ENCODE measurements at regions not wholly inside any gene's neighbourhood (a gene's known extent, or its start where the extent isn't known, plus 50 kb on each side); places are given as distances from the start of the nearest gene placed in this dataset.
"Not testable (repeated sequence)": the region's sequence is repeated elsewhere in the genome, so short reads cannot be mapped to it uniquely, and the experiment has no call there.

DNA sequence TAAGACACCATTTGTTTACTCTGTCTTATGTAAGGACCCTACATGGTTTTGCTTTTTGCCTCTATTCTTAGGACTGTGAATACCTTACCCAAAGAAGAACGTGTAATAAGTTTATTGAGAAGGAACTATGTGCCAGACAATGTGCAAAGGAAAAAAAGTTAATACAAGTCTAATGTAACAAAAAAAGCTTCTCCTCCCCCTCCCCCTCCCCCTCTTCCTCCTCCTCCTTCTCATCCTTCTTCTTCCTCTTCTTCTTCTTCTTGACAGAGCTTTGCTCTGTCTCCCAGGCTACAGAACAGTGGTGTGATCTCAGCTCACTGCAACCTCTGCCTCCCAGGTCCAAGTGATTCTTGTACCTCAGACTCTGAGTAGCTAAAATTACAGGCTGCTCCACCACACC lies 50.9 kb upstream of the MITF start:
- no peak for DNase-seq (ENCODE audit: low read depth in 4 of 4, low spot score in 1 of 4)

- no peak for DNase-seq (ENCODE audit: low read depth in 4 of 4, low spot score in 1 of 4)
These were observed 51.6 kb upstream of the MITF start for GRCh38 chr3:69687641-69688040.

GRCh38 chr3:69686056-69686455 lies 53.2 kb upstream of the MITF start:
- DNase-seq (ENCODE audit: low read depth in 4 of 4, low spot score in 1 of 4): no peak

GRCh38 chr3:69684309-69684961 lies 54.8 kb upstream of the MITF start:
- DNase-seq (ENCODE audit: low read depth in 4 of 4, low spot score in 1 of 4): no peak

DNA sequence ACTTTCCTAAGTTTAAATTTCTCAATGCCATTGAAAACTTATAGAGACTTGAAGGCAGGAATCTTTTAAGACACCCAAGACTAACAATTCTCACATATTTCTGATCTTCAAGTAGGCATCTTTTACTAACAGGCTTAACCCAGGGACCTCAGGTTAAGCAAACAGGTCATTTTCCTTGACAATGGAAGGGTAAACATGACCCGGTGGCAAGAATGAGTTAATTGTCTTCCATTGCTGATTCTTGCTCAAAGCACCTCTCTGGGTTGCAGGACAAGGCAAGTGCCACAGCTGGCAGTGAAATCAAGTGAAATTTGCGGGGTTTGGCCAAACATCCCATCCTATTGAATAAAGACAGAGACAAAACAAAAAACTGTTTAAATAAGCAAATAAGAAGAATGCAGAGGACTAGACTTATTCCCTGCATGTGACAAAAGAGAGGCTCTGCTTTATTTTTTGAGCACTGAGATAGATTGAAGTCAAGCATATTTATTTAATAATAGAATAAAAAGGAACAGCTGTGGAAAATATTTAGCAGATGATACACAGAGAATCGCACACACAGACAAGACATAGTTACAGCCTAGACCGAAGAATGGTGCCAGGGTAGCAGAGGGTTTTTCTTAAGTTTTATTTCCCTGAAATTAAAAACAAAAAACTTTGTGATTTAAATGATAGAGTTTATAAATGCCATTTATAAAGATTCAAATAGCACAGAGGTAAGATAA lies 56.0 kb upstream of the MITF start:
- DNase-seq (ENCODE audit: low read depth in 4 of 4, low spot score in 1 of 4): no peak

GRCh38 chr3:69677456-69677855 lies 61.8 kb upstream of the MITF start:
- DNase-seq (ENCODE audit: low read depth in 4 of 4, low spot score in 1 of 4): not testable (repeated sequence)

DNA sequence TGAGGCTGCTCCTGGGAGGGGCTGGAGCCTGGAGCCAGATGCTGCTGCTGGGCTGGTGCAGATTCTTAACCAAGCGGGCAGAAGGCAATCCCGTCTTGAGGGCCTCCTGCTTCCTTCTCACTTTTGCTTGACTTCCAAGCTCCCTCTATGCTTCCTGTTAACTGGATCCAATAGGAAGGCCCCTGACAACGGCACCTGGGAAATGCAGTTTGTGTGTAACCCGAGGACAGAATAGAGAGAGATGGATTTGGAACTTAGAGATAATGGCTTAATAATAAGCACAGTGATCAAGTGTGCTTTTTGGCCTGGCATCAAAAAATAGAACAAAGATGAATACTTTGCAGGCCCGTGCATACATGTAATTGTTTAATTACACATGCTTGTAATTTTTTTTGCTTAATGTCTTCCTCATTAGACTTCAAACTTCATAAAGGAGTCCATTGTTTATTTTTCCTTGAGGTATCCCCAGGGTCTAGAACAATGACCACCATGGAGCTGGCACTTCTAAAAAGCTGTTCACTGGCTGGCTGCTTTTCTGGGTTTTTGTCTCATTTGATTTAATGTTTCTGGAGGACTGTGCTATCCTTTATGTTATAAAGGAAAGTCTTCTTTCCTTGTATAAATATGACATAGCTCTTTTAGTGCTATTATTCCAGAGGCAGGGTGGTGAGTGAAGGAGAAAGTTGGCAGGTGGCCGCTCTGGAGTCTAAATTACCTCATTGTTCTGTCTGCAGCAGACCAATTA lies 63.3 kb upstream of the MITF start:
- no peak for DNase-seq (ENCODE audit: low read depth in 4 of 4, low spot score in 1 of 4)

- no peak for DNase-seq (ENCODE audit: low read depth in 4 of 4, low spot score in 1 of 4)
These were observed 64.5 kb upstream of the MITF start for GRCh38 chr3:69674752-69675151.

- DNase-seq (ENCODE audit: low read depth in 4 of 4, low spot score in 1 of 4): no peak
These were observed 67.9 kb upstream of the MITF start for GRCh38 chr3:69671082-69671952.

- DNase-seq (ENCODE audit: low read depth in 4 of 4, low spot score in 1 of 4): no peak
These were observed 70.2 kb upstream of the MITF start for GRCh38 chr3:69669070-69669469.

DNA sequence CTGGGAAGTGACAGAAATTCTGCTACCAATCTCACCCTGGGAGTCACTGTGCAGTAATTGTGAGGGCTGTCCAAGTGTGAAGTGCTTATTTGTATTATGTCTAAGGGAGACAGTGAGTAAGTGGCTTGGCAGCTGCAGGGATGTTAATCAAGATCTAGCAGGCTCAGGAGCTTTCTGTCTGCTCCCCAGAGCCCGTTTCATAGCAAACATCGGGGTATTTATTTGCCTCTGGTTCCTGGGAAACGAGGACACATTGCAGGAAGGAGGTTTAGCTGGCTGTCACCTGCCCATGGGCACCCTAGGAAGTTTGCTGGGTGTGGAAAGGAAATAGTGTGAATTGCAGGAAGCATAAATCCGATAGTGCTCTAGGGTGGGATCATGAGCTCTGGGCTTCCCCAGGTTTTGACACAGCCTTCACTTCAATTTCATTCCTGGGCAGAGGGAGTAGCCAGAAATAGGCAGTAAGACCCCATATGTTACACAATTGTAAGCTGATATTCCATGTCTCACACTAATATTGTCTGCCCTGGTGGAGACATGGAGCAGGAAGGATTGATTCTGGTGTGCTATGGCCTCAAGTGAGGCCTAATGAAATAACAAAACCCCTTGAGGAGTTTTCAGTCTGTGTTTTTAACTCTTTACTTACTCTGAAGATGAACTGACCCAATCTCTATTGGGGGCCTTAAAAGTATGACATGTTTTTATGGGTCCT lies 74.1 kb upstream of the MITF start:
- no peak for DNase-seq (ENCODE audit: low read depth in 4 of 4, low spot score in 1 of 4)

DNA sequence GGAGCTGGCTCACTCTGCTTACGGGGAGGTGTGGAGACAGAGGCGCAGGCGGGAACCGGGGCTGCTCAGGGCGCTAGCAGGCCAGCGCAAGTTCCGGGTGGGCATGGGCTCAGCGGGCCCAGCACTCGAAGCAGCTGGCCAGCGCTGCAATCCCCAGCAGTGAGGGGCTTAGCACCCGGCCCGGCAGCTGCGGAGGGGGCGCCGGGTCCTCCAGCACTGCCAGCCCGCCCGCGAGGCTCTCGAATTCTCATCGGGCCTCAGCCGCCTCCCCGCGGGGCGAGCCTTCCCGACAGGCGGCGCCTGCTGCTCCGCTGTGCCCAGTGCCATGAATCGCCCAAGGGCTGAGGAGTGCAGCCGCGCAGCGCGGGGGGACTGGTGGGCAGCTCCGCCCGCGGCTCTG lies 78.6 kb upstream of the MITF start:
- DNase-seq (ENCODE audit: low read depth in 4 of 4, low spot score in 1 of 4): no peak

GRCh38 chr3:69659180-69659910 lies 79.9 kb upstream of the MITF start:
- no peak for DNase-seq (ENCODE audit: low read depth in 4 of 4, low spot score in 1 of 4)

- DNase-seq (ENCODE audit: low read depth in 4 of 4, low spot score in 1 of 4): no peak
These were observed 80.6 kb upstream of the MITF start for GRCh38 chr3:69658514-69659140.

GRCh38 chr3:69657030-69657429 lies 82.2 kb upstream of the MITF start:
- not testable (repeated sequence) for DNase-seq (ENCODE audit: low read depth in 4 of 4, low spot score in 1 of 4)

DNA sequence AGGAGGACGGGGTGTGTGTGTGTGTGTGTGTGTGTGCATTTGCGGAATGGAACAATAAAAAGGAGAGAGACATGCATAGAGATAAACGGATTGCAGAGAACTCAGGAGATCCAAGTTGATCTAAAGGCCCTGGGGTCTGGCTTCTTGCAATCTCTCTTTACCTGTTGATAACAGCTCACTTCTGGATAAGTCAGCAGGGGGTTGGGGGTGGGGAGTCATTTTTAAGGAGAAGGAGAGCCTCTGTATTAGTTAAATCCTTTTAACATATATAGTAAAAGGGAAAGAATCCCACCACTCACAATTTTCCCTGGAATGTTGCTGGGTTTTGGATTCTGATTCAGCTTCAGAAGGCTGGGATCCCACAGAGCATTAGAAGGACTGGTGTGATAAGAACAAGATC lies 87.5 kb upstream of the MITF start:
- no peak for DNase-seq (ENCODE audit: low read depth in 4 of 4, low spot score in 1 of 4)

- DNase-seq (ENCODE audit: low read depth in 4 of 4, low spot score in 1 of 4): no peak
These were observed 89.2 kb upstream of the MITF start for GRCh38 chr3:69650066-69650419.

- no peak for DNase-seq (ENCODE audit: low read depth in 4 of 4, low spot score in 1 of 4)
These were observed 89.9 kb upstream of the MITF start for GRCh38 chr3:69649120-69650065.

GRCh38 chr3:69648126-69648525 lies 91.1 kb upstream of the MITF start:
- no peak for DNase-seq (ENCODE audit: low read depth in 4 of 4, low spot score in 1 of 4)

Data from stimulated activated CD4-positive, alpha-beta T cell treated with anti-CD3 and anti-CD28 coated beads, Interleukin-1b, Interleukin-23, amount 100 ng/mL, for 24 hours (primary cell).